HepG2 (cell line): ENCODE measurements at regions not wholly inside any gene's neighbourhood (a gene's known extent, or its start where the extent isn't known, plus 50 kb on each side); places are given as distances from the start of the nearest gene placed in this dataset.

Experiments used
- ATAC-seq: fragments of 200-7000 bp; cut with Tn5 transposase; 3 replicates; pipeline ENCODE4 v1.9.1; 2020; ENCODE audit warnings: mild to moderate bottlenecking, moderate library complexity
- BruUV-seq: library from RNA; stranded (reverse); fragments of 400-500 nt; replicated peaks from 2 replicates; lab custom pipeline; 2021; lab: Mats Ljungman, UMichigan
- CTCF ChIA-PET: fragments of 300-600 bp; formaldehyde crosslinking; extraction: SDS; loops from one replicate; lab custom pipeline; 2021; ENCODE audit warnings: low total read pairs, inconsistent platforms, low intra/inter-chr PET ratio; lab: Yijun Ruan, JAX
- POLR2A ChIA-PET: fragments of 350-600 bp; sonication (Branson Sonifier 250); formaldehyde crosslinking; loops from one replicate; lab custom pipeline; 2020; ENCODE audit warnings: antibody characterized with exemption, inconsistent platforms; lab: Yijun Ruan, JAX
- DNase-seq: peaks from one replicate; pipeline ENCODE4 v3.0.0-alpha.2; 2015; ENCODE audit warnings: low spot score
- FAIRE-seq: peaks from 3 replicates; lab custom pipeline; 2011; peaks lifted over from hg19 to GRCh38; lab: Jason Lieb, UNC
- H2AFZ ChIP-seq: one replicate; pipeline ENCODE4 v1.6.1; 2011; ENCODE audit warnings: low read length, inconsistent platforms
- H3K27ac ChIP-seq: fragments of 300-600 bp; 3 replicates; pipeline ENCODE4 v1.8.0; 2011; ENCODE audit warnings: mixed run types, mild to moderate bottlenecking, mixed read lengths, low read length, inconsistent platforms; ENCODE audit not compliant: insufficient read depth; ENCODE audit errors: extremely low read length
- H3K27me3 ChIP-seq, 2 experiments: fragments of 200-600 bp in 1 of 2; 2 replicates in 1 of 2; 3 replicates in 1 of 2; pipeline versions ENCODE4 v1.6.0 to v1.8.0; 2011; ENCODE audit warnings: low read length in 2 of 2, mild to moderate bottlenecking in 2 of 2, moderate library complexity in 2 of 2, inconsistent platforms in 1 of 2; ENCODE audit not compliant: insufficient read depth in 2 of 2, control insufficient read depth in 1 of 2
- H3K36me3 ChIP-seq, 2 experiments: fragments of 200-600 bp in 1 of 2; replicated peaks in 1 of 2; 2 replicates in 1 of 2; 3 replicates in 1 of 2; pipeline versions ENCODE4 v1.5.1 to v1.8.0; 2011; ENCODE audit warnings: low read length in 2 of 2, inconsistent platforms in 1 of 2; ENCODE audit not compliant: insufficient read depth in 2 of 2, control insufficient read depth in 1 of 2
- H3K4me1 ChIP-seq: 2 replicates; pipeline ENCODE4 v1.5.1; 2012; ENCODE audit warnings: low read length, inconsistent platforms; ENCODE audit not compliant: insufficient read depth
- H3K4me2 ChIP-seq: 2 replicates; pipeline ENCODE4 v1.6.0; 2011; ENCODE audit warnings: low read depth, low read length, inconsistent platforms
- H3K4me3 ChIP-seq, 3 experiments: fragments of 200-600 bp in 1 of 3; sonication (generic), shearing (Covaris generic) in 1 of 3; replicated peaks in 1 of 3; 2 replicates each; pipeline ENCODE4 v1.5.1; 2011 to 2016; ENCODE audit warnings: low read length in 3 of 3, inconsistent platforms in 2 of 3, low read depth in 2 of 3, mild to moderate bottlenecking in 2 of 3, control low read depth in 1 of 3, mixed read lengths in 1 of 3; ENCODE audit not compliant: insufficient read depth in 1 of 3
- H3K79me2 ChIP-seq: one replicate; pipeline ENCODE4 v1.6.1; 2011; ENCODE audit warnings: low read length, inconsistent platforms; ENCODE audit not compliant: insufficient read depth
- H3K9ac ChIP-seq: 2 replicates; pipeline ENCODE4 v1.6.0; 2011; ENCODE audit warnings: mild to moderate bottlenecking, low read depth, low read length, inconsistent platforms; ENCODE audit not compliant: insufficient read depth
- H3K9me3 ChIP-seq: 2 replicates; pipeline ENCODE4 v1.5.1; 2012; ENCODE audit warnings: mild to moderate bottlenecking, low read length
- H4K20me1 ChIP-seq: 2 replicates; pipeline ENCODE4 v1.6.0; 2011; ENCODE audit warnings: inconsistent platforms, mild to moderate bottlenecking, low read length, moderate library complexity; ENCODE audit not compliant: insufficient read depth
- ARID2 ChIP-seq: sonication (generic); formaldehyde crosslinking; IDR thresholded peaks from 2 replicates; pipeline ENCODE4 v1.8.1; 2022; ENCODE audit warnings: mild to moderate bottlenecking, missing genetic modification reagents, borderline replicate concordance
- MED13 ChIP-seq: sonication (generic); formaldehyde crosslinking; IDR thresholded peaks from 2 replicates; pipeline ENCODE4 v1.5.0; 2020; ENCODE audit warnings: missing genetic modification reagents
- NFE2L2 ChIP-seq: fragments of 150-350 bp; IDR thresholded peaks from 2 replicates; pipeline ENCODE4 v1.6.1; 2014; ENCODE audit warnings: low read length
- PLRG1 ChIP-seq: fragments of 450-650 bp; conservative IDR thresholded peaks from 2 replicates; pipeline ENCODE4 v1.6.1; 2016
- SETDB1 ChIP-seq: sonication (generic); formaldehyde crosslinking; IDR thresholded peaks from 2 replicates; pipeline ENCODE4 v1.5.1; 2020; ENCODE audit warnings: missing genetic modification reagents, mild to moderate bottlenecking, borderline replicate concordance
- SIX4 ChIP-seq: sonication (generic); formaldehyde crosslinking; IDR thresholded peaks from 2 replicates; pipeline ENCODE4 v1.4.0; 2020; ENCODE audit warnings: missing genetic modification reagents
- SMARCC2 ChIP-seq: fragments of 450-650 bp; IDR thresholded peaks from 2 replicates; pipeline ENCODE4 v1.6.1; 2017; ENCODE audit warnings: antibody characterized with exemption, mild to moderate bottlenecking
- TCF7L2 ChIP-seq: IDR thresholded peaks from 2 replicates; pipeline ENCODE4 v1.6.1; 2011; ENCODE audit warnings: mild to moderate bottlenecking, low read depth, low read length, moderate library complexity
- TMF1 ChIP-seq: sonication (generic); formaldehyde crosslinking; IDR thresholded peaks from 2 replicates; pipeline ENCODE4 v1.8.1; 2022; ENCODE audit warnings: low read depth, missing genetic modification reagents
- TSC22D2 ChIP-seq: sonication (generic); formaldehyde crosslinking; IDR thresholded peaks from 2 replicates; pipeline ENCODE4 v1.5.1; 2020; ENCODE audit warnings: missing genetic modification reagents, mild to moderate bottlenecking, borderline replicate concordance
- ZNF121 ChIP-seq: sonication (generic); formaldehyde crosslinking; IDR thresholded peaks from 2 replicates; pipeline ENCODE4 v1.5.0; 2020; ENCODE audit warnings: mild to moderate bottlenecking, missing genetic modification reagents
- ZNF362 ChIP-seq: sonication (generic); formaldehyde crosslinking; IDR thresholded peaks from 2 replicates; pipeline ENCODE4 v1.4.0; 2020; ENCODE audit warnings: missing genetic modification reagents, mild to moderate bottlenecking, borderline replicate concordance
- ZNF567 ChIP-seq: sonication (generic); formaldehyde crosslinking; IDR thresholded peaks from 2 replicates; pipeline ENCODE4 v1.8.1; 2023; ENCODE audit warnings: mild to moderate bottlenecking, missing genetic modification reagents, borderline replicate concordance
- ZNF780A ChIP-seq: sonication (generic); formaldehyde crosslinking; IDR thresholded peaks from 2 replicates; pipeline ENCODE4 v1.8.0; 2022; ENCODE audit warnings: mild to moderate bottlenecking, missing genetic modification reagents, moderate library complexity
- WGBS: methylation state at CpG from one replicate; pipeline ENCODE4 v1.1.6; 2017; ENCODE audit warnings: low lambda C conversion rate; 5-methylcytosine and 5-hydroxymethylcytosine counted together
- in situ Hi-C: cut with HindIII; loops from 2 replicates; pipeline ENCODE4 v1.10.0; 2017; ENCODE audit warnings: low pct_unique_long_range_greater_than_20kb; ENCODE audit not compliant: extremely low pct_ligation_motif_present
- intact Hi-C: fragments of 100-400 bp; cut with micrococcal nuclease; formaldehyde crosslinking; loops from one replicate; pipeline ENCODE4 v1.10.0; 2022; ENCODE audit not compliant: unreplicated experiment
- TF ChIP-seq, protein P1 (sequence below): sonication (generic); formaldehyde crosslinking; IDR thresholded peaks from 2 replicates; pipeline ENCODE4 v1.5.0; 2020; ENCODE audit warnings: missing genetic modification reagents

GRCh38 chr2:149787206-149787605 is 199.6 kb upstream of the MMADHC start:
- Histone ChIP-seq H3K4me2 (no peak overlapping the region), H4K20me1 (no peaks in the 10 kb centered on the region), H2AFZ (no peak overlapping the region), H3K9ac (no peak overlapping the region), H3K4me1 (no peaks in the 10 kb centered on the region), H3K9me3 (peaks cover 7% of the 10 kb centered on the region; the same call in 1 of the 2 replicates), H3K27me3 (no peaks in the 10 kb centered on the region), H3K27ac (no peak overlapping the region), H3K79me2 (no peaks in the 10 kb centered on the region), H3K4me3 (no peak overlapping the region), H3K36me3 (no peaks in the 10 kb centered on the region)
- TF ChIP-seq SMARCC2 (no peak), NFE2L2 (no peak), ARID2 (CRISPR knock-in tag) (no peak), SETDB1 (no peak), TCF7L2 (no peak), PLRG1 (no peak), TMF1 (CRISPR knock-in tag) (no peak), ZNF780A (CRISPR knock-in tag) (no peak), ZNF362 (no peak), SIX4 (CRISPR knock-in tag) (no peak), TSC22D2 (CRISPR knock-in tag) (no peak), ZNF567 (CRISPR knock-in tag) (no peak), ZNF121 (CRISPR knock-in tag) (no peak), MED13 (CRISPR knock-in tag) (no peak)
- TF ChIP-seq, protein P1, sequence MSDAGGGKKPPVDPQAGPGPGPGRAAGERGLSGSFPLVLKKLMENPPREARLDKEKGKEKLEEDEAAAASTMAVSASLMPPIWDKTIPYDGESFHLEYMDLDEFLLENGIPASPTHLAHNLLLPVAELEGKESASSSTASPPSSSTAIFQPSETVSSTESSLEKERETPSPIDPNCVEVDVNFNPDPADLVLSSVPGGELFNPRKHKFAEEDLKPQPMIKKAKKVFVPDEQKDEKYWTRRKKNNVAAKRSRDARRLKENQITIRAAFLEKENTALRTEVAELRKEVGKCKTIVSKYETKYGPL (CRISPR knock-in tag), result no peak
- no TSS peak for BruUV-seq
- ChIA-PET CTCF (no interaction called here), POLR2A (no interaction called here)
- ATAC-seq, result no peak
- DNase-seq, result no peak
- WGBS, result 0% methylated on average over 1 of the region's 1 CpG
- intact Hi-C loops, result no loop called here
- no peak for FAIRE-seq
- in situ Hi-C loops, result no loop called here
